ENCODE measurements at regions not wholly inside any gene's neighbourhood (a gene's known extent, or its start where the extent isn't known, plus 50 kb on each side); places are given as distances from the start of the nearest gene placed in this dataset.

DNA sequence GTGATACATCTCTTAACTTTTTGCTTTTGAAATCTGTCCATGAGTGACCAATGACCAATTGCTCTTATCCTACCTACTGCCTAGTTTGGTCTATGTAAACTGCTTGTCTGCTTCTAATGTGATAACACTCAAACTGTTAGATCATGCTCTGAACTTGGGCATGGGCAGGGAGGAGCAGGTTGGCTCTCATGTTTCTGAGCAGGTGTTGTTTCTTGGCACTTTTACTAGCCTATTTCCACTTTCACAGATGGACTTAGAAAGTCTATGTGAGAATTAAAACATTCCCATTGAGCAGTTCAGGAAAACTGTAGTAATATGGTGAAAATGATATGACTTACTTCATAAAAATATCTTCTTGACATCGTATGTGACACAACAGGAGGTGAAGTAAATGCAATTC lies 538.4 kb downstream of the HACE1 start:
- DNase-seq (ENCODE audit: low spot score): no peak

DNA sequence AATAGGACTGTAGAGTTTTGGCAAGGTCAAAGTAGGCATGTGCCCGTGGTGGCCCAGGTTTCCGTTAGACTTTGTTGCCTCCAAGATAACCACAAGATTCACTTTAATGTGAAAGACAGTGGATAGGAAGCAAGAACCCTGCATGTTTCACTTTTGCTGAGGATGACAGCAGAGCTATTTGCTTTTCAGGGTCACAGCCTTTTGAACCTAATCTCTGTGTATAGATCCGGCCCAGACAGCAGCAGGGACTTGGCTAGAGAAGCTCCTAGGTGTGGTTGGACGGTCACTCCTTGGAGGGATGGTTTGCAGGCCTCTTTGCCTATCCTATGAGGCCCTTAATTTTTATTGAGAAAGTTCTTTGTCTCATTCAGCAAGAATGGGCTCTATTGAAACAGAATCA lies 538.8 kb downstream of the HACE1 start:
- DNase-seq (ENCODE audit: low spot score): no peak

DNA sequence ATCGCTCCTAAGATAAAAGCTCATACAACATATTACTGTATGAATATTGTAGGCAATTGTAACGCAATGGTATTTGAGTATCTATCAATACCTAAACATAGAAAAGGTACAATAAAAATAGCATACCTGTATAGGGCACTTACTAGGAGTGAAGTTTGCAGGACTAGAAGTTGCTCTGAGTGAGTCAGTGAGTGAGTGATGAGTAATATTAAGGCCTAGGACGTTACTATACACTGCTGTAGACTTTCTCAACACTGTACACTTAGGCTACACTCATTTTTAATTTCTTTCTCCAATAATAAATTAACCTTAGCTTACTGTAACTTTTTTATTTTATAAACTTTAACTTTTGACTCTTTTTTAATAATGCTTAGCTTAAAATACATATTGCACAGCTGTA lies 546.9 kb downstream of the HACE1 start:
- no peak for DNase-seq (ENCODE audit: low spot score)

DNA sequence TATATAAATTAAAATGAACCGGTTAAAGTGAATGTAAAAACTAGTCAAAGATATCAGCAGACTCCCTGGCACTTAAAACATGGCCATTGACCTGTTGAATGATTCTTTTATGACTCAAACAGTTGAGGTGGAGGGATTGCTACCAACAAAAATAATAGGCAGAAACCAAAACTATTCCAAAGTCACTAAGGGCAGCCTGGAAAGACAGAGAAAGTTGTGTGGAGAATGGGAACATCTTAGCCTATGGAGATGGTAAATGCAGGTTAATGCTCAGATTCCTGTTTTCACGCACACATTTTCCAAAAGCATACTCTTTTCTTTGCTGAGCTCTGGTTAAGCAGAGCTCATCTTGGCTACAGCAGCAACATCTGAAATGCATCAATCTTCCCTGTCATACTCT lies 553.5 kb downstream of the HACE1 start:
- DNase-seq (ENCODE audit: low spot score): no peak

DNA sequence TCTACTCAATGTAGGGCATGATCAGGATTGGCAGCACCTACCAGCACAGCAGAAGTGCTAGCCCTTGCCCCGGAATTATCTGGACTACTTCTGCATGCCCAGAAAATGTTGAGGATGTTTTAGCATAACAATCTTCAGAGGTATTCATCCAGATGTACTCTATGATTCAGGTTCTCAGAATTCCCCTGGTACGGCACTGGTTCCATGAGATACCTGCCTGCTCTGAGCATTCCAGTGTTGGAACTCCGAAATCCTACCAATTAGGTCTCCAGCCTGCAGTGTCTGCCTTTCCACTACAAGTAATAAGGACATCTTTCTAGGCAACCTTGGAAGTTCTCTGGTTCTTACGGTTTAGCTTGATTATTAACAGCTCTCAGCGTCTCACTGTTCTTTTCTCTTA lies 554.5 kb downstream of the HACE1 start:
- no peak for DNase-seq (ENCODE audit: low spot score)

DNA sequence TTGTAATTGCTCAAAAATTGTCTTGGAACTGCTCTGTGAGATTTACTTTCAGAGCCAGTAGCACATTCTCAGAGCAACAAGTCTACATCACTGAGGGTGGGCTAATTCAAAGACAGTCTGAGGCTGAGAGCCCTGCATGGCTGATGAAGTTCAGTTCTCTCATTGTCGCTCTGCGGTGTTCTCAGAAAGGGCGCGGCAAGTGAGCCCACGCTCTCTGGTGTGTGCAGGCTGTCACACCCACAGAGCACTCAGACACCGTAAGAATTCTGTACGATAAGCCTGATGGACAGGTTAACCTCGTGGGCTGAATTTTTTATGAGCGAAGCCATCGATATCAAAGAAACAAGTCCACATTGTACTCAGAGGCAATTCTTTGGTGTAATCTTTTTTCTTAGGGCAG lies 557.8 kb downstream of the HACE1 start:
- DNase-seq (ENCODE audit: low spot score): no peak

DNA sequence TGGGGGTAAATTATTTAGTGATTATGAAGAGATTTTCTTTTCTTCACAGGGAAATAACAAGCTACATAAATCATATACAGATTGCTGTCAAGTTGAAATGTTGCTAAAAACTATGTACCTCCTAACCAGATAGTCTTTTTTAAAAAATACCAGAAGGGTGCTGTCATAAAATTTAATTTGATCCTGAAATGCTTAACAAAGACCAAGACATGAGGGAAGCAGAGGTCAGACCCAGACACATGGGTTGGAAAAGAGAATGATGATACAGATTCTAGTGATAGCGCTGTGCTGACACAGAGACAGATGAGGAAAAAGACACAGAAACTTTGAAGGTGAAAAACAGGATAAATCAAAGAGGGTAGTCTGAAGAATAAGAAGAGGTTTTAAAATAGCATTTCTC lies 573.1 kb downstream of the HACE1 start:
- DNase-seq (ENCODE audit: low spot score): no peak

DNA sequence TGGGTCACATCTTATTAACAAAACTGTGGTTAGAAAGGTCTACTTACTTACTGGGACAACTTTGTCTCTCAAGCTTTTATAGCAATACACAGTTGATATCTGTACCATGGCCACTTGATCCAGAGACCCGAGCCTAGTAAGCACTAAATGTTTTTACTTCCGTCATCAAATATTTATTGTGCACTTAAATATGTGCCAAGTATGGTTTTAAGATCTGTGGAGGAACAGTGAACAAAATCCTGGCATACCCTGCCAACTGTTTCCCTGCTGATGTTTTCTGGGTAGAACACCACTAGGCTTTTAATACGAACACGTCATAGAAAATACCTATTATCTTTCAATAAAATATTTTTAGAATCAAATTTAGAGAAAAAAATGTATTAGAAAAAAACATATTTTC lies 574.8 kb downstream of the HACE1 start:
- DNase-seq (ENCODE audit: low spot score): no peak

DNA sequence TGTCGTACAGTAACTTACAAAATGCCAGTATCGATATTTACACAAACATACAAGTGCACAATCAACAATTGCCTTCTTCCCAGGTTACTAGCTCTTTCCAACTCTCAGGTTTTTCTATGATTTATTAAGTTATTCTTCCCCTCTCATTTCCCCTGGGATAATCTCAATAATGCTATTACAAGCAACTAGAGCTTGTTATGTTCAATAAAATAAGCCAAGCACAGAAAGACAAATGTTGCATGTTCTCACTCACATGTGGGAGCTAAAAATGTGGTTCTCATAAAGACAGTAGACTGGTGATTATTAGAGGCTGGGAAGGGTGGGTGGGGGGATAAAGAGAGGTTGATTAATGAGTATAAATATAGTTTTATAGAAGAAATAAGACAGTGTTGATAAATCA lies 577.1 kb downstream of the HACE1 start:
- no peak for DNase-seq (ENCODE audit: low spot score)

DNA sequence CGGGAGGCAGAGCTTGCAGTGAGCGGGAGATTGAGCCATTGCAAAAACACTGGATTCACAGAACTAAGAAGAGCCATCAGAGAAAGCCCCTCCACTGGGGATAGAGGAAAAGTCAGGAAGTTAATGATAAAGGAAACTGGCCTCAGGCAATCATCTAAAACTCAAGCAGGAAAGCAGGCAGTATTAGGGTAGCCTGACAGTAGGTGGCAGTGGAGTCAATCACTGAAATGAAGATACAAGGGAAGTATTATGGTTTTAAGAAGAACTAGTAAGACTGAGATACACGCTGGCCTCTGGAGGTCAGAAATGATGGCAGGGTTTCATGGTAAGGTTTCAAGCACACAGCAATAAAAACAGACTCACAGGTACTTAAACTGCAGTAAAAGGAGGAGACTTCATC lies 578.3 kb downstream of the HACE1 start:
- no peak for DNase-seq (ENCODE audit: low spot score)

DNA sequence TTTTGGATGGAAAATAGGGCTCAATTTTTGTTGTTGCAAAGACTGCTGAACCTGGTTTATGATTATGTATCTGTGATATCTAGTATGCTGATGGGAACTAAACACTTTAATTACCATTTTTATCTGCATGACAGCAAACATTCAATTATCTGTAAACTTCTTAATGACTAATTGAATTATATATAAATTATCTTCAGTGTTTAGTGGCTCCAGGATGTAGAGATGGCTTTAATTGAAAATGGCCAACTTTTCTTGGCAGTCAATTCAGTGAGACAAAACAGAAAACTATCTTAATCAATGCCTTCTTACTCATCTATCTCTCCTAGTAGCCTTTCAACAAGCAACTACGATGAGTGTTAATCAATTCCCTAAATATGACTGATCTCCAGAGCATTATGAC lies 591.3 kb downstream of the HACE1 start:
- DNase-seq (ENCODE audit: low spot score): no peak

DNA sequence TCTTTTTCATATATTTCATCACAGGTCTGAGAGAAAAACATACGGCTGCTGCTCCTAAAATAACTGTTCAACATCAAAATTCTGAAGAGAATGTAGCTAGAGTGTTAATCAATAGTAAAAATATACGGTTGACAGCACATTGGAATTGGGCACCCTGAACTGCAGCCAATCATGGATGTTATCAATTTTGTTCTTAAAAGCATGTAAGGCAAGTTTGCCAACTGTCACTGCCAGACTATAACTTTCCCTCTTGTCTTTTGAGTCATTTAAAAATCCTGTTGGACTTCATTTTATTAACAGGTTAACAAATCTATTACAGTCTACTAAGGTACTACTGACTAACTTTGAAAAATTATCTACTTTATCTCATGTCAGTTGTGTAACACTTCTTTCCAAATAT lies 592.8 kb downstream of the HACE1 start:
- no peak for DNase-seq (ENCODE audit: low spot score)

DNA sequence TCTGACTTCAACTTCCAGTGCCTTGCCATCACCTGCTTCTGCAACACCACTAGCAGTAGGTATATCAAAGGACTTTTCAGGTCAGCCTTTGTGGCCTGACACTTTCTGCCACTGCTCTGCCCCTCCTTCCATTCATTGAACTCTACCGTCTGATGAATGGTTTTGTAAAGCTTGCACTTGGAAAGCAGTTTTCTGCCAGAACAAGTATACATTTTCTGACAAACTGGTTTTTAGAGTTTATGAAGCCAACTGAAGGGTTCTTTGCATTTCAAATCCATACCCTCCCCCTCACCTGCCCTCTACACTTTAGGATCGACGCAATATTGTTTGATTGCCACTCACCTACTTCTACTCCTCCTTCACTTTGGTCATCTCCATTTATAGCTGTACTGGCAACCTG lies 603.1 kb downstream of the HACE1 start:
- DNase-seq (ENCODE audit: low spot score): no peak

DNA sequence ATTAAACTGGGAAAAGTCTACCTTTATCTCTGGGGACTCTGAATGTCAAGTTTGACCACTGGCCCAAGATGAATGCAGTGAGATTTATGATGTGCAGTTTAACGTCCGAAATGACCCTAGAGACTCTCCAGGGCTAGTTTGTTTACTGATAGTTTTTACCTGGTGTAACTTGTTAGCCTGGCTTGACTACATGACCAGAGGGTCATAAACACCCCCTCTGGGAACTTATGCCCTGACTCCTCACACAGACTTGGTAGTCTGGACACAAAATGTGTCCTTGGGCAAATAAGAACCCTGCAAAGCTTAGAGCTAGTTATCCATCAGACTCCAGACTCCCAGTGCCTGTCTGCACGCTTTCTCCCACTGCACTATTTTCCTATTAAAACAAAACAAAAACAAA lies 606.5 kb downstream of the HACE1 start:
- no peak for DNase-seq (ENCODE audit: low spot score)

DNA sequence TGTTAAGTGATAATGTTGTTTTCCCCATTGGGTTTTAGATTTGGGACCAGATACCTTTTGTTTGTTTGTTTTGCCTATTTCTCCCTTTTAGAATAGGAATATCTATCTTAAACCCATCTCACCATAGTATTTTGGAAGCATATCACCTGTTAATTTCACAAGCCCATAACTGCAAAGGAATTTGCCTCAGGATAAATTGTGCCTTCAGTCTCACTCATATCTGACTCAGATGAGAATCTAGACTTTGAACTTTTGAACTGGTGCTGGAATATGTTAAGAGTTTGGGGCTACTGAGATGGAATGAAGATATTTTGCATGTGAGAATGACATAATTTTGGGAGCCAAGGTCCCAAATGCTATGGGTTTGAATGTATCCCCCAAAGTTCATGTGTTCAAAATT lies 607.4 kb downstream of the HACE1 start:
- DNase-seq (ENCODE audit: low spot score): no peak

DNA sequence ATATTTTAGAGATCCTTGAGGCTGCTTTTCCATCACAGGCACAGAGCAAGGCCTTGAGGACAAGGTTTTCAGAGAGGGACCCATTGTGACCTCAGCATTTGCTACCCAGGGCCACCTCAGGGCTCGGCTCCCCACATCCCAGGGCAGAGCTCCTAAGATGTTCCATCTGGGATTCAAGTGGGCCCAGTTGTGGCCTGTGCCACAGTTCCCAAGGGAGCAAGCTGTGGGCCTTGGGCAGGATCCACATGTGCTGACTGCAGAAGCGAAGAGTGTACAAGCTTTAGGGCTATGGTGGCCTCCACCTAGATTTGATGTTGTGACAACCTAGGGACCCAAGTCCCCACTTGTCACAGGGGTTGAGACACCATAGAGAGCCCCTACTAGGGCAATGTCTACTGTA lies 608.1 kb downstream of the HACE1 start:
- DNase-seq (ENCODE audit: low spot score): no peak

DNA sequence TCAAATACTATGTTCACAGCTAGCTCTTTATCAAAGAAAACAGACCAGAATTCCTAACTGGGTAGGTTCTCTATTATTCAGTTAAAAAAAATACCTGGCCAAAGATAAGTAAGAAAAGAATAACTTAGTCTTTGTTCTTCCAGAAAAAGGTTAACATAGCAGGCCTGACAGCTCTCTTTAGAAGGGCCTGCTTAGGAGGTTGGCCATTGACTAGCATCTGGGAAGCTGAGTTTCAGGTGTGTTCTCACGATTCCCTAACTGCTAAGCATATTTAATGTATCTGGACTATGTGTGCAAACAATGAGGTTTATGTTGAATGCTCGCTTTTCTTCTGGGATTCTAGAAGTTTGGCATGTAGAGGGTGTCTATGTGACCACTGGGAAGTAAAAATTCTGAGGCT lies 618.9 kb downstream of the HACE1 start:
- no peak for DNase-seq (ENCODE audit: low spot score)

DNA sequence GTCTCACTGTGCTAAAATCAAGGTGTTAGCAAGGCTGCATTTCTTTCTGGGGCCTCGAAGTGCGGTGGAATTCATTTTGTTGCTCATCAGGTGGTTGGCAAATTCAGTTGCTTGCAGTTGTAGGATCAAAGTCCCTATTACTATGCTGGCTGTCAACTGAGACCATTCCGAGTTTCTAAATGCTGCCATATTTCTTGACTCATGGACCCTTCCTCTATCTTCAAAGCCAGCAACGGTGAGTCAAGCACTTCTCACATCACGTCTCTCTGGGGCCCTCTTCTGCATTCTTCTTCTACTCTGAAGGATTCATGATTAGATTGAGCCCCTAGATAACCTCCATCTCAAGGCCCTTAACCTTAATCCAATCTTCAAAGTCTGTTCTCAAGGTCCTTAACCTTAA lies 619.7 kb downstream of the HACE1 start:
- no peak for DNase-seq (ENCODE audit: low spot score)

DNA sequence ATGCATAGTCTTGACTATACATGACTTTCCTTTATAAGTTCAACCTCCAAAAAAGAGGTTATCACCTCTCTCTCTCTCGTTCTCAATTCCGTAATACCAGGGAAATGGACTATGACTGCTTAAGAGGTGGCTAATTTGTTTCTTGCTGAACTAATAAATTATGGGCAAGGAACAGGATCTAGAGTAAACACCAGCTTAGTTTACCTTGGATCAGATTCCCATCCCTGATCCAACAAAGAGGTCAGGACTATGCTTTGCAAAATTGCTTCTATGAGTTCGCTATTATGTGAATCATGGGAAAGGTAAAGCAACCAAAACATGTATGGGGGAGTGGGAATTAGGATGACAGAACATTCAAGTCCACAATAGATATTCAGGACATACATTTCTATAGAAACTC lies 630.7 kb downstream of the HACE1 start:
- DNase-seq (ENCODE audit: low spot score): no peak

DNA sequence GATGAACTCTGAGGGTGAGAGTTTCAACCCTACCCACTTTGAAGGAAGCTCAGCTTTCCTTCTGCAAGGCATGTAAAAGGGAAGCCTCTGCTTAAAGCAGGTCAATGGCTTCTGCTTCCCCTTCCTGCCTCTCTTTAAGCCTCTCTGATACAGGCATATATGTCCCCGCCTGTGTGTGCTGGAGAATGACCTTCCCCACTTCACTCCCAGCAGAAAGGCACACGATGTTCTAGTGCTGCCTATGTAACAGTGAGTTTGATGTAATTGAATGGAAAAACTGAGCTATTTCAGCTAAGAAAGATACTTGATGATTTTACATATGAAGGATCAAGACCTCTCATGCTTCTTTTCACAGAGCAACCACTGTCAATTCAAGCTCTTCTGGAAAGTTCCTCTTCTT lies 632.2 kb downstream of the HACE1 start:
- no peak for DNase-seq (ENCODE audit: low spot score)

DNA sequence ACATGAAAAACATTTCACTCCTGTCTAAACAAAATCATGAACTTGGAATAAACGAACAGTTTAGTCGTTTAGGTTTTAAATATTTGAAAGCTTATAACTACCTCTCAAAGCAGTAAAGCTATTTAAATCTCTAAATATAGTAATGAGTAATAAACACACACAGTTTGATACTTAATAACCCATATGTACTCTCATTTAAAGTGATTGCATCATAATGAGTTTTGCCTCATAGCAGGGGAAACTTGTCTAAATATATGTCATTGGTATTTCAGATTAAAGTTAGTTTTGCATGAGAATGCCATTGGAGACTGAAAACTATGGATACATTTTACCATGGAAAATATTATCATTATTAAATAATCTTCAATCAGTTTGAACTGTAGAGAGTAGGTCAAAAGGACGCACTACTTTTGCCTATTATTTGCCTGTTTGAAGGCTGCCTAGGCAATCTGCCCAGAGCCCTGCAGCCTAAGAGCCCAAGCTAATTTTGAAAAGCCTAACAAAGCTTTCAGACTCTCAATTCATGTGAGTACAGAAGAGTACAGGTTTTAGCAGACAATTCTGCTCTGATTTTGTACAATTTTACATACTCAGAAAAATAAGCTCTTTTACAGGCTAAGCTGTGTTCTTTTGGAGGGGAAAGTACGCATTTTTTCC lies 632.8 kb downstream of the HACE1 start:
- no peak for DNase-seq (ENCODE audit: low spot score)

DNA sequence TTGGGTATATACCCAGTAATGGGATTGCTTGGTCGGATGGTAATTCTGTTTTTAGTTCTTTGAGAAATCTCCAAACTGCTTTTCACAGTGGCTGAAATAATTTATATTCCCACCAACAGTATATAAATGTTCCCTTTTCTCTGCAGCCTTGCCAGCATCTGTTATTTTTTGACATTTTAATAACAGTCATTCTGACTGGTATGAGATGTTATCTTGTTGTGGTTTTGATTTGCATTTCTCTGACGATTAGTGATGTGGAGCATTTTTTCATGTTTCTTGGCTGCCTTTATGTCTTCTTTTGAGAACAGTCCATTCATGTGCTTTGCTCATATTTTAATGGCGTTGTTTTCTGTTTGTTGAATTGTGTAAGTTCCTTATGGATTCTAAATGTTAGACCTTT lies 641.6 kb downstream of the HACE1 start:
- no peak for DNase-seq (ENCODE audit: low spot score)

DNA sequence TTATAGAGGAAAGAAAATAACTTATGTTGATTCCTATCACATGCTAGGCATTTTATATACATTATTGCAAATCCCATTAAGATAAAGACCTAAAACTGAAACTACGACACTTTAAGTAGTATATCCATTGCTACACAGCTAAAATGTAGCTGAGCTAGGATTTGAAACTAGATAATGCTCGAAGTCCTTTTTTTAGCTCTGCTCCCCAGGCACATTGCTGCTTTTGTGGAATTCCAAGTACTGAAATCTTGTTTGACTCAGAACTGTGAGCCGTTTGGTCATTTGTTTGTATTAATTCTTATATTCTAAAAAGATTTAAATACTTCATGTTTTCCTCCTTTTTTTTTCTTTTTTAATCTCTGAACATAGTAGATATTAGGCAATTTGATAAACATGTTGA lies 644.8 kb downstream of the HACE1 start:
- DNase-seq (ENCODE audit: low spot score): no peak

DNA sequence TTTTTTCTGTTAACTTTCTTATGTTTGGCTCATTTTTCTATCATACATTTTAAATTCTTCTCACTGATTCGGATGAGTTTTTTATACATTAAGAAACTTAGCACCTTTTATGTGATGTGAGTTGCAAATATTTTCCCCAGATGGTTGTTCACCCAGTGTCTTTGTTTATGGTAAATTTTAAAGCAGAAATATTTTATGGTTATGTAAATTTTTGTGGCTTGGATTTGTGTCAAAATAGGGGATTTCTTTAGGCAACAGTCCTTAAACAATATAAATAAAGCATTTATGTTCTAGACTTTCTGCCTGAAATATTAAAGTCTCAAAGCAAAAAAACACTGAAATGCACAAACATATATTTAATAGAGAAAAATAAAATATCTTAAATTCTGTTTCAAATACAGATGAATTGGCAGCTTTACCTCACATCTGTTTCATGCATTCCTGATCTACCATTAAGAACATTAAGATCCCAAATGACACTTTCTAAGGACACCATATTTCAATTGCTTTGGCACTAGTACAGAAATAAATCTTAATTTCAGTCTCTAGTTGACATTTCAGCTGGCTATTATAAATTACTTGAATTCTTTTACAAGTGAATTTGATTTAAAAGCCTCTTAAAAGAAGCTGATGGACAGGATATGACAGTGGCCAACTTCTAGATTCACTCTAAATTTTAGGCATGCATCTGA lies 646.6 kb downstream of the HACE1 start:
- DNase-seq (ENCODE audit: low spot score): no peak
